ENCODE measurements at regions not wholly inside any gene's neighbourhood (a gene's known extent, or its start where the extent isn't known, plus 50 kb on each side); places are given as distances from the start of the nearest gene placed in this dataset.

DNA sequence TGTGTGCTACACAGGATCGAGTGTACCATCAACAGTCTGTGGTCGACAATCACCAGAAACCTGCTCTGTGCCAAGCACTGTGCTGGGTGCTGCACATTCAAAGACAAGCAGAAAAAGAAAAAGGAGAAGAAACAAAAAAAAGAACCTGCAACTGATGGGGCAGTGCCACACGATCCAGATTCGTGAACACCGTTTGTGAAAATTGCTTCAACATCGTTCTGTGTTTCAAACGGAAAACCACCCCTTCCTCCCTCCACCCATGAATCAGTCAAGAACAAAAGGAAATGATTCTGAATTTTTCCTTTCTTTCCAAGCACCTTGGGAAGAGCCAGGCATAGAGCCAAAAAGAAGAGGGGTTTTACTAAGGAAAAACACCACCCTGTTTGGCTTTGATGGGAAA lies 129.2 kb upstream of the ARID1B start:
- no peak for DNase-seq

DNA sequence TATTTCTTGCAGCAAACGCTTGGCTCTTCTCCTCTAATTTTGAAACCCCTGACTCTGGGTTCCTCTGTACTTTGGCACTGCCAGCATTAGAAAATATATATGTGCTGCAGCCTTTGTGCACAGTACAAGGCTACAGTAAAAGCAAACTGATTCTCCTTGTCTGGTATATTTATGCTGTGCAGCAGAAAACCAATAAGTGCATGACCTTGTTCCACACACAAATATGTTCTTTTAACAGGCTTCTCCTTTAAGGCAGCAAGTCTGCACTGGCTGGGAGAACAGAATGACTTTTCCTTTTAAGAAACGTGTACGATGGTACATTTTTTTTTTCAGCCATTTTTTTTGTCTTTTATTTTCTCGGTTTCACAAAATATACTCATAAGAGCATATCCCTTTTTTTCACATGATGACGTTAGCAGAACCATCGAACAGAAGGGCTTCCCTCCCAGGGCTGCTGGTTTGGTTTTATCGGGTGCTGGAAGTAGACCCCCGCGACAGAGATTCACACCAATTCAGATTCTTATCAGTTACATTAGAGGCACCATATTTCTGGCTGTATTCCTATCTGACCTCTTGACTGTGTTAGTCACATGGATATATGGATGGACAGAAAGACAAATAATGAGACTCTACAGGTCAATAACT lies 129.9 kb upstream of the ARID1B start:
- no peak for DNase-seq

DNA sequence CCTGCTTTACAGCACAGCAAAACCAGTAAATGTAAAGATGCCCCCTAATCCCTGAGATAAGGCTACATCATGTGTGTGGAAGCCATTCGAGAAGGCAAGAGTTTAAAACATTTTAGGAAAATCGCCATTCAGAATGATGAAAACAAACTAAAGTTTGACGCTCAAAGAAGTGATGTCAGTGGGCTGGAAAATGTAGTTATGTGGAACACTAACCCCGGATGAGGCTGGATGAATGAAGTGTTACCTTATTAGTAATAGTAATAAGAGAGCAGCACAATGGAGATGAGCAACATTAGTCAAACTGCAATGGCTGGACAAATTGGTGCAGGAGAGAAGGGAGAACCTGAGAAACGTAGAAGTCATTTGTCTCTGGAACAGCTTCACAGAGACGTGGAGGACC lies 130.7 kb upstream of the ARID1B start:
- no peak for DNase-seq

DNA sequence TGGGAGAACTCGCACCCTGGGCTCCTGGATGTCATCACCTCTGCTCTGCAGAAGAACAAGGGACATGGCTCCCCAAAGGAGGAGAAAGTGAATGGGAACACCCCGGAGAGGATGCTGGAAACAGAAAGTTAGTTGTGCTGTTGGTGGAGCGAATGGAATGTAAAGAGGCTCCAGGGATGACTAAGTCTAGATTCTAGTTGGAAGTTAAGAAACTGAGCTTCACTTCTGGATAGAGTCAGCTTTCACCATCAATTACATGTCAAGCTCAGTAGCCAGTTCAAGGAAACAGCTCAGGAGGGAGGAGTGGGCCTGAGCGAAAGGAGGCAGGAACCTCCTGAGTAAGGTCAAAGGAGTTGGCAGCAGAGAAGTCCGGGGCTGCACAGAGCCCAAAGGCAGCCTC lies 132.1 kb upstream of the ARID1B start:
- DNase-seq, result no peak

DNA sequence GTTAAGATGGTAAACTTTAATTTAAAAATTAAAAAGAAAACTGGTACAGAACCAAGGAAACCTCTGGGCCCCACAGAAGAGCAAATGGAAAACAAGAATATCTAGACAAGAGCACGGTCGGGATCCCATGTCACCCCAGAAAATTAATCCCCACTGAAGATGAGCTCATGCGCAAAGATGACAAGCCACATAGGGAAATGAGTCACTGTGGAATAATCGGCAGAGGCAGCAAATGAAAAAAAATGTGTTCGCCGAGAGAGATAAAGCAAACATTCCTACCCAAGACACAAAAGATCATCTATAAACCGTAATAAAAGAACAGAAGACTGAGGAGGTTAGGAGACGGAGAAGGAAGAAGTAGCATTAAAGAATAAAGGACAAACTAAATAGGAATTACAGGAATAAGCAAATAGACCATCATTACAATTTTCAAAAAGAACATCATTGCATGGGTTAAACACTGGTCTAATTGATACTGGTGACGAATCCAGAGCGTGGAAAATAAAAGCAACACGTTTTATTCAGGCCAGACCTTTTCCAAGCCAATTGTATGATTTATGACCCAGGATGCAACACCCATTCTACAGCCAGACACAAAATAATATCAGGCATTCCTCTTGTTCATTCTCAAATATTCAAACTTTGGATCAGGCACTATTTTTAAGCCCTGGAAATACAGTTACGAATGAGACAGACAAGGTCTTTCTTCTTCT lies 138.0 kb upstream of the ARID1B start:
- DNase-seq, result no peak

DNA sequence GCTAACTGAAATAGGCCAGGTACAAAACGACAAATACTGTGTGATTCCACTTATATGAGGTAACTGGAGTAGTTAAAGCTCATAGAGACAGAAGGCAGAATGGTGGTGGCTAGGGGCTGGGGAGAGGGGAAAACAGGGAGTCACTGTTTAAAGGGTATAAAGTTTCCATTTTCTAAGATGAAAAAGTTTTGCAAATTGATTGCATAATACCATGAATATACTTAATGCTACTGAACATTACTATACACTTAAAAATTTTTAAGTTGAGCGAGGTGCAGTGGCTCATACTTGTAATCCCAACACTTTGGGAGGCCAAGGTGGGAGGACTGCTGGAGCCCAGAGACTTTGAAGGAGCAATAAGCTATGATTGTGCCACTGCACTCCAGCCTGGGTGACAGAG lies 138.6 kb upstream of the ARID1B start:
- no peak for DNase-seq

DNA sequence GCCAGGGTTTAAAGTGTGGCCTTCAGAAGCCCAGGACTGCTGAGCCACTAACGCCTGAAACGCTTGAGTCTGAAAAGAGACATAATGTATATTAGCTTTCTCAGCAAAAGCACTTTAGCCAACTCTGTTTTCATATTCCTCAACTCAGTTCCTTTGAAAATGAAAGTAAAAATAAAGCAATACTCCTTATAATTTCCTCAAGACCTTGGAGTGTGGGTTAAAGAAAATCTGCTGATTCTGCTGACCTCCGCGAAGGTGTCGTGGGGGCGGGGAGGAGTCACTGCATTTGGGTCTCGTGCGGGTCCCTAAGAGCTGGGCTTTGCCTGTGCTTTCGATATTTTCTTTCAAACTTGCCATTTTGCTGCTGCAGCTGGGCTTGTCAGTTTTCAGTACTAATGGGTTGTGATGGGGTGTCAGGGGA lies 142.2 kb upstream of the ARID1B start:
- no peak for DNase-seq

DNA sequence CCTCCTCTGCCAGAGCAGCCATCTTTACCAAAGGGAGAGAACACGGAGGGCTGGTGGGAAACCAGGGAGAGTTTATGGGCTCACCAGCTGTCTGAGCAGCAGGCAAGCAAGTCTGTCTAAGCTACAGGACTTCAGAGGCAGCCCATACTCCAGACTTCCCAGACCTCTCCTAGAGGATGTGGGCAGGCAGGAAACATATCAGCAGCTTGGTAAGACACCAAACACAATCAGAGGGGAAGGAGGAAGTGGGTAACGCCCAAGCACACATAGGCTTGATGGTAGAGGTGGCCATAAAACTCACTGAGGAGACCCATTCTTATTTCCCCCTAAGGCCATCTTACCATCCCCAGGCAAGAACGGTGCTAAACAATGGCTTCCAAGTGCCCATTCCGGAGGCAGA lies 143.1 kb upstream of the ARID1B start:
- DNase-seq, result no peak

DNA sequence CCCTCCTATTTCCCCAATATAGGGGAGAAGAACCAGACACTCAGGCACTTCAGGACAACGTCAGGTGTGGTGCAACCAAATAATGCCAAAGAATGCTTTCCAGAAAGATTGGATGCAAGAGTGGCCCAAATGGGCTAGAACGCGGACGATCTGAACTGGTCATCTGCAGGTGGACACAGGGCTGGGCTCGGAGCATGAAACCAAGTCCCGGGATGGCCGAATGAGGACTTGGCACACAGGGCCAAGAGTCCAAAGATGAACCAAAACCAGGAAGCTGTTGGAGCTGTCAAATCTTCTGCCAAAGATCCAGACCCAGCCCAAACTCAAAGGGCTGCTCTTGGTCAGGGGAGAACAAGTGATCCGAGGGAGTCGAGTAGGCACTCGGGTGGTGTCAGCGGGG lies 143.9 kb upstream of the ARID1B start:
- no peak for DNase-seq

DNA sequence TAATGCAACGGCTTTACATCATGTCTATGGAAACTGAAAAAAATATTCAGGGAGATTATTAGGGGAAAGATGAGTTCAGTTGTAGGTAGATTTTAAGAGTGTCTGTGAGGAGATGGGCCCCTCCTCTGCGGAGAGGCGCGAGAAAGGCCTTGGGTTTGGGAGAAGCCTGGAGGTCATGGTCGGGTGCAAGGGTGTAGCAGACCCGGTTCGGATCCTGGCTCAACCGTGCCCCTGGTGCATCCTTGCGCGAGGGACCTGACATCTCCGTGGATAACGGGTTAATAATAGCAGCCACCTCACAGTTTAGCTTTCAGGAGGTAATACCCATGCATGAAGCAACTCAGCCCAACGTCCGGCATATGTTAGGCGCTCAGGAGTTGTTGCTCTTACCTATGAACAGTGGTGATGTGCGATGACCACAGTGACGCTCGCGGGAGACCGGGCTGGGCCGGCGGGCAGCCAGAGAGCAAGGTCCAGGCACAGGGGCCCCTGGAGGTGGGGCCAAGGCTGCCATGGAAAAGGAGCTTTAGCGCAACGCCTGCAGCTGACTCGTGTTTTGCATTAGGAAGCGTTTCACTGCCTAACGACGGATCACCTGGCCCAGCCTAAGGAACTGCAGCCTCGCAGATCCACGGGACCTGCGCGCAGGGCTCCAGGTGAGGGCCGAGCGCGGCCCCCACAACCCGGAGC lies 146.4 kb upstream of the ARID1B start:
- no peak for DNase-seq

DNA sequence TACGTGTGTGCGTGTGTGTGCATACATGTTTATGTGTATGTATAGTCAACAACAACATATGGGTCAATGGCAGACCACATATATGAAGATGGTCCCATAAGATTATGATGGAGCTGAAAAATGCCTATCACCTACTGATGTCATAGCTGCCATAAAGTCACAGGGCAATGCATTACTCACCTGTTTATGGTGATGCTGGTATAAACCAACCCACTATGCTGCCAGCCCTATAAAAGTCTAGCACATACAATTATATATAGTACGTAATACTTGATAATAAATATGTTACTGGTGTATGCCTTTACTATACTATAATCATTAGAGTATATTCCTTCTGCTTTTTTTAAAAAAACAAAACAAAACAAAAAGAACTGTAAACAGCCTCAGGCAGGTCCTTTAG lies 148.4 kb upstream of the ARID1B start:
- no peak for DNase-seq

DNA sequence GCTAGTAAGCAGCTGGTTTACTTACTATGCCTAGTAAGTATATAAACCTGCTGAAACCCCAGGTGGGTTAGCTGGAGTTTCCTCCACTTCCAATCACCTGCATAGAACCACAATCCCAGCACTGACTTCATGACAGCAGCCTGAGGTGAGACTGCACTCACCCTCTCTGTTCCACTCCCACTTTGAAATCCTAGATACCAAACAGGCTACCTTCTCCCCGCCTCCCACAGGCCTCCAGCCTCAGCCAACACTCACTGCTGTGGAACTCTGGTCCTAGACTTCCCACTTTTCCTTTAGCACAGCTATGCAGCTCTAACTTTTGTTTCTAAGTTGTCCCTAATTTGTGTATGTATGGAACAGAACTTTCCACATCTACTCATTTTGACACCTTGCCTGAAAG lies 149.7 kb upstream of the ARID1B start:
- no peak for DNase-seq

DNA sequence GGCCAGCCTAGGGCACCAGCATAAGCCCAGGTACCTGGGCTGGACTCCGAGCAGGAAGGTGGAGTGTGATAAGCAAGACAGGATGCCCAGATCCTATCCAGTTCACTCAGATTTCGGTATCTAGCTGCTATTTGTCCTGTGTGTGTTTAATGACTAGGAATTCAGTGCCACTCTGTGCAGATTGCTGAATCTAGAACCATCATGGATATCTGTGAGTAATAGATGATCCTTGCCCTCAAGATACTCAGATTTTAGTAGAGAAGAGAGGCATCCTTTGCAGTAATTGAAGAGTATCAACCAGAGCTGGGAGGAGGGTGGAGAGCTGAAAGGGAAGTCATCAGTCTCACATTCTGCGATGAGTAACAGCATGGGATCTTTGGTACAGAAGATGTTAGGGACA lies 155.0 kb upstream of the ARID1B start:
- DNase-seq, result no peak

DNA sequence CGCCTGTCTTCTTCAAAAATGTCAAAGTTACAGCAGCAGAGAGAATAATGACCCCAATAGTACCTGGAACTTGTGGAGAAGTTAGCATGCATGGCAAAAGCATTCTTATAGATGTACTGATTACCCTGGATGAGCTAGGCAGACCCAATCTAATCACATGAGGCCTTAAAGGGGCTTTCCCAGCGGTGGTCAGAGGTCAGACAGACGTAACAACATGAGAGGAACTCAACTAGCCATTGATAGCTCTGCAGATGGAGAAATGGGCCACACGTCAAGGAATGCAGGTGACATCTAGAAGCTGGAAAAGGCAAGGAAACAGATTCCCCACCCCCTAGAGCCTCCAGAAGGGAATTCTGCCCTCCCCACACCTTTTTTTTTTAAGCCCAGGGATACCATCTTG lies 156.8 kb upstream of the ARID1B start:
- DNase-seq, result no peak

DNA sequence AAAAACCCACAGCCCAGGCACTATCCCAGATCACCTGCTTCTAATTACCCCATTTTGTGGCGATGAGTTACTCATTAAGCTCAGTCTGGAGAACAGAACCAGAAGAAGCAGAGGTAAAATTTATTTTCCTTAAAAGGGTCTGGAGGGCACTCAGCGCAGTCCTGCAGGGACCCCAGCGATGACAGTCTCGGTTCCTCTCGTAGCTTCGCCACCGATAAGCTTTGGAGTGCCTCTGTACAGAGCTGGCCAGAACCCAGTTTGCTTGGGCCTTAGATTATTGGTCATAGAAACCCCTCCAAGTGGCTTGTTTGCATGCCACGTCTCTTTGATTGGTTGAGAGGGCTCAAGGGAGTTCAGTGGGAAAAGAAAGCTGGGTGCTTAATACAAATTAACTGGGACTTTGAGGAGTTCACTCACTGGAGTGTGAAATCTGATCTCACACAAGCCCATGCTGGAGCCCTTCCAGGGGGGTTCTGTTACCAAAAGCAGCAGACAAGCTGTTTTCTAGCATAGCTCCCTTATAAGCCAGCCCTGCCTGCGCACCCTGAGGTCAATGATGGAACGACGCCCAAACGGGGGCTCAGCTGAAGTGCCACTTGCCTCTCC lies 158.5 kb upstream of the ARID1B start:
- no peak for DNase-seq

DNA sequence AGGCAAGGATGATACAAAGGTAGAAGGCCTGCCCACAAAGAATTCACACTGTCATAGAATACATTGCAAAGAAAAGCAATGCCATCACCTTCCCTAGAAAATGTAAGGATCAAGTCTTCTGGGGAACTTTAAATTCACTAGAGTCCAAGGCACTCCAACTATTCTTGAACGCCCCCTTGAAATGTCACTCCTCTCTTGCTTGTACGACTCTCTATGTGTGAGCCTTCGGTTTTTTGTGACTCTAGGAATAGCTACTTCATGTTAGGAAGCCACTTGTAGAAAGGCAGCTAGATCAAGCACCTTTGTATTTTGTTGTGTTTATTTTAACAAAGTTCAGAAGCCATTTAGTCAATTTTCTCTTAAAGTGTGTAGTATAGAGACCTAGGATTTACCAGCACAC lies 159.2 kb upstream of the ARID1B start:
- DNase-seq, result no peak

DNA sequence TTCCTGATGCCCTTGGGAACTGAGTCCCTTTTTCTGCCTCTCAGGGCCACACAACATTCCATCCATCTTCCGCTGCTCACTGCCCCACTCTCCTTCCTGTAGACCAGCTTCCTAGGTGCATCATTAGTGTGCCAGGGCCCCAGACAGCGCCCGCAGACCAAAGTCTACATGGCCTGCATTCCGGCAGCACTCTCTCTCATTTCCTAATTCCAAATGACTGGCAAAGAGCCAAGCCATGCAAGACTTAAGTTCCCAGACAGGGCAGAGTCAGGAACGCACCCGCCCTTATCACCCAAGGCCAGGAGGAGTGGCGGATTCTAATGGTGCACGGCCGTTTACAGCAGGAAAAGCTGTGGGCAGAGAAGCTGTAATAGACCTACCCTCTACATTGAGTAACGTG lies 159.8 kb upstream of the ARID1B start:
- DNase-seq, result no peak

DNA sequence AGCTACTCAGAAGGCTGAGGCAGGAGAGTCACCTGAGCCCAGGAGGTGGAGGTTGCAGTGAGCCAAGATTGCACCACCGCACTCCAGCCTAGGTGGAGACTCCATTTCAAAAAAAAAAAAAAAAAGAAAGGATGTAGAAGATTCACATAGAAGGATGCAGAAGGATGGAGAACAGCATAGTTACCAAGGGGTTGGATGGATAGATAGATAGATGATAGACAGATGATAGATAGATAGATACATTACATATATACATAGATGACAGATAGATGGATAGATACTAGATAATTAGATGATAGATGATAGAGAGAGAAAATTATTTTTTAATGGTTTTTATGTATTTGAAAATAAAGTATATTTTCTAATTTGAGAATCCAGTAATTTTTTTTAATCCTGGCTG lies 160.7 kb upstream of the ARID1B start:
- DNase-seq, result no peak

DNA sequence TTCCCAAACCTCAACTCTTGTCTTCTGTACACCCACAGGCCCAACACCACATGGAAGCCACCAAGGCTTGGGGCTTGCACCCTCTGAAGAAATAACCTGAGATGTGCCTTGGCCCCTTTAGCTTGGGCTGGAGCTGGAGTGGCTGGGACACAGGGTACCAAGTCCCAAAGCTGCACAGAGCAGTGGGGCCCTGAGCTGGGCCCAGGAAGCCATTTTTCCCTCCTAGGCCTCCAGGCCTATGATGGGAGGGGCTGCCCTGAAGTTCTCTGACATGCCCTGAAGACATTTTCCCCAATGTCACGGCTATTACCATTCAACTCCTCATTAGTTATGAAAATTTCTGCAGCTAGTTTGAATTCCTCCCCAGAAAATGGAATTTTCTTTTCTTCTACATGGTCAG lies 163.2 kb upstream of the ARID1B start:
- DNase-seq, result no peak

DNA sequence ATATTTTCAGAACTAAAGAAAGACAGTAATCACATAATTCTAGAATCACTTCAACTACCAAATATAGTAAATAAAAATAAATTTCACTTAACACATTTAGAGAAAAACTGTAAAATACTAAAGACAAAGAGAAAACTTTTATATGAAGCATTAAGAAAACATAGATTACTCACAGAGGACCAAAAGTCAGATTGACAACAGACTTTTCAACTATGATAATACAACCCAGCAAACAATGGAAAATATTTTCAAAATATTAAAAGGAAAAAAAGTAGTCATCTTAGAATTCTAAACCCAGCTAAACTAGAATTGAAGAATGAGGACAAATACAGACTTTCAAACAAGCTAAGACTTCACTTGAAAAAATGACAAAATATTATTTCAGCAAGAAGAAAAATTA lies 164.8 kb upstream of the ARID1B start:
- DNase-seq, result no peak

DNA sequence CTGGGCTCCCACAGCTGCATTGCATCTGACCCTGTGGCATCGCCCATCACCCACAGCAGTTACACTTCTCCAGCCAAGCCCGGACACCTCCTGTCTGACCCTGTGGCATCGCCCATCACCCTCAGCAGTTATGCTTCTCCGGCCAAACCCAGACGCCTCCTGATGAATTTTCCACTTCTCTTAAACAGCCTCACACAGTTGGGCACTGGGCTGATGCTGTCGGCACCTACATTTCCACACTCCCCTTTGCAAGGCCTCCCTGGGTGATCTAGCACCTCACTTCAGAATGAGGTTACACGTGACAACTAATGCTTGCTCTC lies 175.2 kb upstream of the ARID1B start:
- no peak for DNase-seq

DNA sequence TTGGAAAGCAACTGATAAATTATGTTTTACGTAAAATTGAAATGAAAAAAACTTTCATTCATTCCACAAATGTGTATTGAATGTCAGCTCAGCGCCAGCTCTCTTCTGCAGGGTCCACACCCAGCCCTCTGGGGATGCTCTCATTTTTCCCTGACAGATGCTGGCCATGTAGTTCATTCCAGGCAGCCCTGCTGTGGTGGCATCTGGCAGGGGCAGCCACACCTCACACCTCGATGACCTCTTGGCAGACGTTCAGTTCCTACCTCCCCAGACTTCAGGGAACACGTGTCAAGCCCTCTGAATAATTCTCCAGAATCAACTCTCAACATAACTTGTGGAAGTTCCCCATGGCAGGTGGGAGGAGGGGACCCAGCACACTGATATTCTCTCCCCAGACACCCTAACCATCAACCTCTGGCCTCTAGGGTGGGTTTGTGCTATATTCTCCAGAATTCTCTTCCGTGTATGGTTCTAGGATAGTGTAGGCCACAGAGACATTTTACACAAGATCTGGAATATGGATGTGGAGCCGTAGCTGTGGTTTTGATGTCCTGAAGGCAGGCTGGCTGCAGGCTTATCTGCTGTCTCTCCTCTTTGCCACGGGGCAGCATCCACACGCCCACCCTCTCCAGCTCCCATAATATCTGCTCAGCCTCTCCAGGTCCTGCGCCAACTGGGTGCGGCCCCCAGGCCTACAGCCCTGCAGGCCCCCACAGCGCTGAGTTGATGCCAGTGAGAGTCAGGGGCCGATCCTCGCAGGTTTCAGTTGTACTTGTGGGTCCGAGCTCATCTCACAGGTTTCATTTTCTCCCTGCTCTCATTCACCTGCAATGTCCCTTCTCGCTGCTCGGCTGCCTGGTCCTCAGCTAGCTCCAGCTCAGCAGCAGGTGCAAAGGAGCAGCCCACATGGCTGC lies 175.8 kb upstream of the ARID1B start:
- DNase-seq, result no peak

DNA sequence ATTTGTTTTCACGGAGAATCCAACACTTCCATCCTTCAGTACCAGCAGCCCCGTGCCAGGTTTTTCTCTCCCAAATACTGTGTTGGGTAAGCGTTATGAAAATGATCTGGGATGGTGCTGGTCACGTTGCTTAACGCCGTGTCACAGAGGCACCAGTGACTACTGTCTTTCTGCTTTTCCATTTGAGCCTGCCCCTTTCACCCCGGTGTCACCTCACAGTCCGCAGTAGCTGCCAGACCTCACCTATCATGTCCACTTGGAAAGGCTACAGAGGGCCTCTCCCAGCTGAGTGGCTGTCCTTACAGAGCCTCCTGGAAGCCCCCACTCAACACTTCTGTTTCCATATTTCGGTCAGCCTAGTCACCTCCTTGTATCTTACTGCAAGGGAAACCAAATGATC lies 176.5 kb upstream of the ARID1B start:
- DNase-seq, result no peak

All from occipital lobe (tissue), 1 donor.